Ishikawa (cell line): ENCODE measurements at regions not wholly inside any gene's neighbourhood (a gene's known extent, or its start where the extent isn't known, plus 50 kb on each side); places are given as distances from the start of the nearest gene placed in this dataset.

Source experiments
- FOXM1 ChIP-seq: IDR thresholded peaks from 2 replicates; pipeline ENCODE4 v1.6.1; 2012; ENCODE audit warnings: low read depth, borderline replicate concordance
- NFIC ChIP-seq: IDR thresholded peaks from 2 replicates; pipeline ENCODE4 v1.6.1; 2012
- REST ChIP-seq: IDR thresholded peaks from 2 replicates; pipeline ENCODE4 v1.6.1; 2012; ENCODE audit warnings: low read depth, mild to moderate bottlenecking
- YY1 ChIP-seq: IDR thresholded peaks from 2 replicates; pipeline ENCODE4 v1.6.1; 2012; ENCODE audit warnings: low read depth

GRCh38 chr6:56853541-56853940 lies 101.4 kb upstream of the BEND6 start:
- TF ChIP-seq REST (no peak), YY1 (no peak), FOXM1 (no peak), NFIC (no peak)
